Transverse colon (tissue), 4 donors: ENCODE measurements at regions not wholly inside any gene's neighbourhood (a gene's known extent, or its start where the extent isn't known, plus 50 kb on each side); places are given as distances from the start of the nearest gene placed in this dataset.

Experiments
- DNase-seq: peaks from one replicate; pipeline ENCODE4 v3.0.0-alpha.2; 2019
- H3K27ac ChIP-seq, 4 donors: fragments of 200-600 bp; sonication (generic); 2 replicates each; pipeline ENCODE4 v1.5.1; 2016 to 2018; ENCODE audit warnings: inconsistent platforms in 4 of 4
- H3K27me3 ChIP-seq: fragments of 200-600 bp; sonication (generic); 2 replicates; pipeline ENCODE4 v1.5.1; 2017; ENCODE audit warnings: inconsistent platforms
- H3K36me3 ChIP-seq, 4 donors: fragments of 200-600 bp; sonication (generic); 2 replicates each; pipeline ENCODE4 v1.5.1; 2017 to 2019; ENCODE audit warnings: inconsistent platforms in 4 of 4
- H3K4me1 ChIP-seq, 4 donors: fragments of 200-600 bp; sonication (generic); 2 replicates each; pipeline ENCODE4 v1.5.1; 2017 to 2020; ENCODE audit warnings: inconsistent platforms in 4 of 4
- H3K4me3 ChIP-seq, 4 donors: fragments of 200-600 bp; sonication (generic); 1 replicate in 1 of 4; 2 replicates in 3 of 4; pipeline versions ENCODE4 v1.5.1 to v1.6.1; 2017 to 2019; ENCODE audit warnings: inconsistent platforms in 4 of 4
- H3K9me3 ChIP-seq, 2 donors: fragments of 200-600 bp; sonication (generic); 2 replicates each; pipeline ENCODE4 v1.5.1; 2017 to 2019; ENCODE audit warnings: inconsistent platforms in 2 of 2
- EP300 ChIP-seq: sonication (generic); formaldehyde crosslinking; IDR thresholded peaks from one replicate; pipeline ENCODE4 v1.6.1; 2017; ENCODE audit warnings: antibody characterized with exemption, low read depth
- POLR2A ChIP-seq: fragments of 450-650 bp; IDR thresholded peaks from one replicate; pipeline ENCODE4 v1.6.1; 2016; ENCODE audit warnings: antibody characterized with exemption, mild to moderate bottlenecking, moderate library complexity
- POLR2AphosphoS5 ChIP-seq, 3 donors: sonication (generic); formaldehyde crosslinking; IDR thresholded peaks; one replicate each; pipeline ENCODE4 v1.6.1; 2016; ENCODE audit warnings: antibody characterized with exemption in 3 of 3
- WGBS, 2 donors: methylation state at CpG; one replicate each; pipeline ENCODE4 v1.1.5; 2018; ENCODE audit warnings: low coverage in 1 of 2; 5-methylcytosine and 5-hydroxymethylcytosine counted together
- in situ Hi-C, 4 donors: fragments of 200-750 bp; cut with MboI; loops; one replicate each; pipeline versions ENCODE4 v1.15.0 to v1.15.1; 2017; ENCODE audit warnings: low sequenced_read_pairs in 3 of 4, low pct_ligation_motif_present in 1 of 4, low pct_unique_long_range_greater_than_20kb in 1 of 4
- intact Hi-C: fragments of 100-400 bp; cut with DNase I; formaldehyde crosslinking; loops from one replicate; pipeline ENCODE4 v1.15.1; 2023; ENCODE audit warnings: low total_unique reads
- TF ChIP-seq, protein P1 (sequence below), 5 experiments: fragments of 200-600 bp in 3 of 5; fragments of 450-650 bp in 2 of 5; sonication (generic) in 3 of 5; IDR thresholded peaks; 1 replicate in 2 of 5; 2 replicates in 3 of 5; pipeline ENCODE4 v1.5.1; 2016 to 2017; ENCODE audit warnings: antibody characterized with exemption in 5 of 5, inconsistent platforms in 3 of 5, mild to moderate bottlenecking in 2 of 5, moderate library complexity in 1 of 5

DNA sequence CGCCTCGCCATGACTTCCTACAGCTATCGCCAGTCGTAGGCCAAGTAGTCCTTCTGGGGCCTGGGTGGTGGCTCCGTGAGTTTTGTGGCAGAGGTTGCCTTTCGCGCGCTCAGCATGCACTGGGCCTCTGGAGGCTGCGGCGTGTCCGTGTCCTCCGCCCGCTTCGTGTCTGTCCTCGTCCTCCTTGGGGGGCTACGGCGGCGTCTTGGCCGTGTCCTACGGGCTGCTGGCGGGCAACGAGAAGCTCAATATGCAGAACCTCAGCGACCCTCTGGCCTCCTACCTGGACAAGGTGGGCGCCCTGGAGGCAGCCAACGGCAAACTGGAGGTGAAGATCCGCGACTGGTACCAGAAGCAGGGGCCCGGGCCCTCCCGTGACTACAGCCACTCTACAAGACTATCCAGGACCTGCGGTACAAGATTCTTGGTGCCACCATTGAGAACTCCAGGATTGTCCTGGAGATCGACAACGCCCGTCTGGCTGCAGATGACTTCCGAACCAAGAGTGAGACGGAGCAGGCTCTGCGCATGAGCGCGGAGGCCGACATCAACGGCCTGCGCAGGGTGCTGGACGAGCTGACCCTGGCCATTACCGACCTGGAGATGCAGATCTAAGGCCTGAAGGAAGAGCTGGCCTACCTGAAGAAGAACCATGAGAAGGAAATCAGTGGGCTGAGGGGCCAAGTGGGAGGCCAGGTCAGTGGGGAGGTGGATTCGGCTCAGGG, 296.3 kb downstream of the OGFRL1 start:
- Histone ChIP-seq H3K27ac (no peak overlapping the region), H3K36me3 (no peaks in the 10 kb centered on the region), H3K4me3 (no peak overlapping the region), H3K4me1 (no peaks in the 10 kb centered on the region), H3K9me3 (no peaks in the 10 kb centered on the region), H3K27me3 (no peaks in the 10 kb centered on the region)
- intact Hi-C loops = no loop called here
- DNase-seq = no peak
- TF ChIP-seq, protein P1, sequence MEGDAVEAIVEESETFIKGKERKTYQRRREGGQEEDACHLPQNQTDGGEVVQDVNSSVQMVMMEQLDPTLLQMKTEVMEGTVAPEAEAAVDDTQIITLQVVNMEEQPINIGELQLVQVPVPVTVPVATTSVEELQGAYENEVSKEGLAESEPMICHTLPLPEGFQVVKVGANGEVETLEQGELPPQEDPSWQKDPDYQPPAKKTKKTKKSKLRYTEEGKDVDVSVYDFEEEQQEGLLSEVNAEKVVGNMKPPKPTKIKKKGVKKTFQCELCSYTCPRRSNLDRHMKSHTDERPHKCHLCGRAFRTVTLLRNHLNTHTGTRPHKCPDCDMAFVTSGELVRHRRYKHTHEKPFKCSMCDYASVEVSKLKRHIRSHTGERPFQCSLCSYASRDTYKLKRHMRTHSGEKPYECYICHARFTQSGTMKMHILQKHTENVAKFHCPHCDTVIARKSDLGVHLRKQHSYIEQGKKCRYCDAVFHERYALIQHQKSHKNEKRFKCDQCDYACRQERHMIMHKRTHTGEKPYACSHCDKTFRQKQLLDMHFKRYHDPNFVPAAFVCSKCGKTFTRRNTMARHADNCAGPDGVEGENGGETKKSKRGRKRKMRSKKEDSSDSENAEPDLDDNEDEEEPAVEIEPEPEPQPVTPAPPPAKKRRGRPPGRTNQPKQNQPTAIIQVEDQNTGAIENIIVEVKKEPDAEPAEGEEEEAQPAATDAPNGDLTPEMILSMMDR (IDR thresholded peaks at IDR 0.05) = no peak
- no peak for TF ChIP-seq POLR2AphosphoS5 (IDR thresholded peaks at IDR 0.05)
- WGBS, 2 donors = 96 to 97% methylated on average over 11 to 44 of the region's 44 CpGs
- in situ Hi-C loops = no loop called here

DNA sequence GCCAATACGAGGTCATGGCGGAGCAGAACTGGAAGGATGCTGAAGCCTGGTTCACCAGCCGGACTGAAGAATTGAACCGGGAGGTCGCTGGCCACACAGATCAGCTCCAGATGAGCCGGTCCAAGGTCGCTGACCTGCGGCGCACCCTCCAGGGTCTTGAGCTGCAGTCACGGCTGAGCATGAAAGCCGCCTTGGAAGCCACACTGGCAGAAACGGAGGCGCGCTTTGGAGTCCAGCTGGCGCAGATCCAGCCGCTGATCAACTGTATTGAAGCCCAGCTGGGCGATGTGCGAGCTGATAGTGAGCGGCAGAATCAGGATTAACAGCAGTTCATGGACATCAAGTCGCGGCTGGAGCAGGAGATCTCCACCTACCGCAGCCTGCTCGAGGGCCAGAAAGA, 296.9 kb downstream of the OGFRL1 start:
- intact Hi-C loops (no loop called here), in situ Hi-C loops (no loop called here)
- Histone ChIP-seq H3K4me3 (no peak overlapping the region), H3K4me1 (no peaks in the 10 kb centered on the region), H3K9me3 (no peaks in the 10 kb centered on the region), H3K27ac (no peak overlapping the region), H3K27me3 (no peaks in the 10 kb centered on the region), H3K36me3 (no peaks in the 10 kb centered on the region)
- WGBS, 2 donors = 88 to 97% methylated on average over 10 to 23 of the region's 23 CpGs
- TF ChIP-seq, protein P1 (IDR thresholded peaks at IDR 0.05) = no peak
- TF ChIP-seq EP300 (no peak), POLR2AphosphoS5 (IDR thresholded peaks at IDR 0.05) (no peak), POLR2A (no peak)
- no peak for DNase-seq

DNA sequence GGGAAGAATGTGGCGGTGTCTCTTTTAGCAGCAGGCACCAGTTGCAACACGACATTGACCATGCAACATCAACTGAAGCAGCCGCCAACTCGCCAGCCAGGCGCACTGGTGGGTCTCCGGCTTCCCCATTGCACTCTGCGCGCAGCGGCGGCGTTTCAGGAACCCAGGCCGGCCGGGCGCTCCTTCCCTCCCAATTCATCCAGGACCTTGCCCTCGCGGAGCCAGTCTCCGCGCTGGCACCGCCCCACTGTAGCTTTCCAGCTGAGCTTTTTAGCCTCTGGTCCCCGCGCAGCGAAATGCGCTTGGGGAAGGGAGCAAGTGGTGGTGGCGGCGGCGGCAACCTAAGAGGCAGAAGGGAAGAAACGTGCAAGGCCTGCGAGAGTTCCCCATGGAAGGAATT, 297.9 kb upstream of the RIMS1 start:
- TF ChIP-seq POLR2AphosphoS5 (IDR thresholded peaks at IDR 0.05) = no peak
- no peak overlapping the region for H3K27ac ChIP-seq
- 51 to 57% methylated on average over 8 to 28 of the region's 28 CpGs for WGBS, 2 donors
- DNase-seq = no peak
- H3K4me3 ChIP-seq = no peak overlapping the region
- H3K4me1 ChIP-seq = no peaks in the 10 kb centered on the region
- in situ Hi-C loops (no loop called here), intact Hi-C loops (no loop called here)
- no peaks in the 10 kb centered on the region for H3K36me3 ChIP-seq
- no peaks in the 10 kb centered on the region for H3K27me3 ChIP-seq
- no peaks in the 10 kb centered on the region for H3K9me3 ChIP-seq

DNA sequence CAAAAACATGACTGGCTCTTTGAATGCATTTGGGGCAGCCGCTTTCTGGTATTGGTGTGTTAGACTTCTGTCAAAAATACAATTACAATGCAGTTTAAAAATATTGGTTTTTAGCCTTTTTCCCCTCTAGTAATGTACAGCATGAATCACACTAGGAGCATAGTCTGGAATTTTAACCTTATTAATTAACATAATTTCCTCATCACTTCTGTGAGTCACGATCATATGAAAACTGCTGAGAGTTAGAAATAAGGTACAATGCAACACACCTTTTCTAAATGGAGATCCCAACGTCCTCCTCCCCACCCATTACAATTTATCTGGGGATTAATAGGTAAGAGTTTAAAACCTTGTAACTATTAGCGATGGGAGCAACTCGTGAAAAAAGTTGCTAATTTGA, 297.1 kb upstream of the RIMS1 start:
- H3K27me3 ChIP-seq = no peaks in the 10 kb centered on the region
- no peaks in the 10 kb centered on the region for H3K9me3 ChIP-seq
- no peak overlapping the region for H3K27ac ChIP-seq
- intact Hi-C loops (no loop called here), in situ Hi-C loops (no loop called here)
- no peaks in the 10 kb centered on the region for H3K36me3 ChIP-seq
- no peak for DNase-seq
- no peaks in the 10 kb centered on the region for H3K4me1 ChIP-seq
- H3K4me3 ChIP-seq = no peak overlapping the region
- 82 to 85% methylated on average over 5 of the region's 5 CpGs for WGBS, 2 donors
- no peak for TF ChIP-seq POLR2AphosphoS5 (IDR thresholded peaks at IDR 0.05)
- no peak for TF ChIP-seq POLR2A
- TF ChIP-seq, protein P1 (IDR thresholded peaks at IDR 0.05) = no peak
- no peak for TF ChIP-seq EP300

DNA sequence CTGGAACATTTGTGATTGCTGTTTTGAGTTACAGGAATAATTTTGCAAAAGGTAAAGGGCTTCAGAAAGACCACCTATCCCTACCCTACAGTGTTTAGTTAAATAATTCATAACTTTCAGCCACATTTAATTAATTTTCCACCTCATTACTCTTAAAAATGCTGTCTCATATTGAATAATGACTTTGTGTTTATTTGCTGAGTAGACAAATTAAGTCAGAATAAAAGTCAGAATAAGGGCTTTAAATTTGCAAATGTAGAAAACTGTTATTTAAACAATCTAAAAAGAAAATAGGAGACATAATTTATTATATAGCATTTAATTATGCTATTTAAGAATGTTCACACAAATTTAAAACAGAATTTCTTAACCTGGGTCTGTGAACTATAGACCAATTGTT, 293.7 kb upstream of the RIMS1 start:
- DNase-seq = no peak
- Histone ChIP-seq H3K4me3 (no peak overlapping the region), H3K9me3 (no peaks in the 10 kb centered on the region), H3K27ac (no peak overlapping the region), H3K27me3 (no peaks in the 10 kb centered on the region), H3K4me1 (no peaks in the 10 kb centered on the region), H3K36me3 (no peaks in the 10 kb centered on the region)
- intact Hi-C loops = no loop called here
- in situ Hi-C loops = no loop called here
- no peak for TF ChIP-seq EP300
- TF ChIP-seq POLR2A = no peak
- TF ChIP-seq, protein P1 (IDR thresholded peaks at IDR 0.05) = no peak
- TF ChIP-seq POLR2AphosphoS5 (IDR thresholded peaks at IDR 0.05) = no peak
